ENCODE measurements at regions not wholly inside any gene's neighbourhood (a gene's known extent, or its start where the extent isn't known, plus 50 kb on each side); places are given as distances from the start of the nearest gene placed in this dataset.

DNA sequence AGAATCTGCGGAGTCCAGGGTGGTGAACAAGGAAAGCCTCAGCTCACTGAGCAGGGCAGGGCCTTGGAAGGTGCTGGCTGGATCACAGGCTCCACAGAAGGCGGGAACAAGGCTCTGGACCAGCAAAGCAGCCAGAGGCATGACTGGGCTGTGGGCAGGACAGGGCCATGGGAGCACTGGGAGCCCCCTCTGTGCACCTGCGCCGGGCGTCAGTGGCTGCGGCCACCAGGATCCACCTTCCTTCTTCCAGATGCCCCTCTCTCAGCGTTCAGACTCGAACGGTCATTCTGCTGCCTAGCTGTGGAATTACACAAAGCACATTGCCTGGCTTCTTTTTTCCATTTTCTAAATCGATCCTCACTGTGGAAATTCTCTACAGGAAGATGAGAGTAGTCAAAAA lies 621.2 kb downstream of the GALR1 start:
- TF ChIP-seq, protein P1, sequence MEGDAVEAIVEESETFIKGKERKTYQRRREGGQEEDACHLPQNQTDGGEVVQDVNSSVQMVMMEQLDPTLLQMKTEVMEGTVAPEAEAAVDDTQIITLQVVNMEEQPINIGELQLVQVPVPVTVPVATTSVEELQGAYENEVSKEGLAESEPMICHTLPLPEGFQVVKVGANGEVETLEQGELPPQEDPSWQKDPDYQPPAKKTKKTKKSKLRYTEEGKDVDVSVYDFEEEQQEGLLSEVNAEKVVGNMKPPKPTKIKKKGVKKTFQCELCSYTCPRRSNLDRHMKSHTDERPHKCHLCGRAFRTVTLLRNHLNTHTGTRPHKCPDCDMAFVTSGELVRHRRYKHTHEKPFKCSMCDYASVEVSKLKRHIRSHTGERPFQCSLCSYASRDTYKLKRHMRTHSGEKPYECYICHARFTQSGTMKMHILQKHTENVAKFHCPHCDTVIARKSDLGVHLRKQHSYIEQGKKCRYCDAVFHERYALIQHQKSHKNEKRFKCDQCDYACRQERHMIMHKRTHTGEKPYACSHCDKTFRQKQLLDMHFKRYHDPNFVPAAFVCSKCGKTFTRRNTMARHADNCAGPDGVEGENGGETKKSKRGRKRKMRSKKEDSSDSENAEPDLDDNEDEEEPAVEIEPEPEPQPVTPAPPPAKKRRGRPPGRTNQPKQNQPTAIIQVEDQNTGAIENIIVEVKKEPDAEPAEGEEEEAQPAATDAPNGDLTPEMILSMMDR (IDR thresholded peaks at IDR 0.05; ENCODE audit: low read depth, low read length): no peak
- H3K4me3 ChIP-seq (ENCODE audit: low read depth, low read length): no peak overlapping the region
- in situ Hi-C loops (cut with HindIII; ENCODE audit: low sequenced_read_pairs): no loop called here
- DNase-seq (ENCODE audit: low read depth, low spot score): no peak

- DNase-seq (ENCODE audit: low read depth, low spot score): no peak
- TF ChIP-seq, protein P1 (IDR thresholded peaks at IDR 0.05; ENCODE audit: low read depth, low read length): no peak
- no peak overlapping the region for H3K4me3 ChIP-seq (ENCODE audit: low read depth, low read length)
- in situ Hi-C loops (cut with HindIII; ENCODE audit: low sequenced_read_pairs): no loop called here
Measured at GRCh38 chr18:77872166-77872565, 622.5 kb downstream of the GALR1 start.

- TF ChIP-seq, protein P1 (IDR thresholded peaks at IDR 0.05; ENCODE audit: low read depth, low read length): no peak
- no peak overlapping the region for H3K4me3 ChIP-seq (ENCODE audit: low read depth, low read length)
- in situ Hi-C loops (cut with HindIII; ENCODE audit: low sequenced_read_pairs): no loop called here
- DNase-seq (ENCODE audit: low read depth, low spot score): no peak
Measured at GRCh38 chr18:77876319-77876865, 626.7 kb downstream of the GALR1 start.

GRCh38 chr18:77879829-77880228 lies 630.2 kb downstream of the GALR1 start:
- DNase-seq (ENCODE audit: low read depth, low spot score): no peak
- H3K4me3 ChIP-seq (ENCODE audit: low read depth, low read length): no peak overlapping the region
- in situ Hi-C loops (cut with HindIII; ENCODE audit: low sequenced_read_pairs): no loop called here
- TF ChIP-seq, protein P1 (IDR thresholded peaks at IDR 0.05; ENCODE audit: low read depth, low read length): no peak

GRCh38 chr18:77884454-77884853 lies 634.8 kb downstream of the GALR1 start:
- DNase-seq (ENCODE audit: low read depth, low spot score): no peak
- in situ Hi-C loops (cut with HindIII; ENCODE audit: low sequenced_read_pairs): no loop called here
- TF ChIP-seq, protein P1 (IDR thresholded peaks at IDR 0.05; ENCODE audit: low read depth, low read length): no peak
- no peak overlapping the region for H3K4me3 ChIP-seq (ENCODE audit: low read depth, low read length)

GRCh38 chr18:77894060-77894459 lies 644.4 kb downstream of the GALR1 start:
- H3K4me3 ChIP-seq (ENCODE audit: low read depth, low read length): no peak overlapping the region
- TF ChIP-seq, protein P1 (IDR thresholded peaks at IDR 0.05; ENCODE audit: low read depth, low read length): no peak
- in situ Hi-C loops (cut with HindIII; ENCODE audit: low sequenced_read_pairs): no loop called here
- DNase-seq (ENCODE audit: low read depth, low spot score): no peak

DNA sequence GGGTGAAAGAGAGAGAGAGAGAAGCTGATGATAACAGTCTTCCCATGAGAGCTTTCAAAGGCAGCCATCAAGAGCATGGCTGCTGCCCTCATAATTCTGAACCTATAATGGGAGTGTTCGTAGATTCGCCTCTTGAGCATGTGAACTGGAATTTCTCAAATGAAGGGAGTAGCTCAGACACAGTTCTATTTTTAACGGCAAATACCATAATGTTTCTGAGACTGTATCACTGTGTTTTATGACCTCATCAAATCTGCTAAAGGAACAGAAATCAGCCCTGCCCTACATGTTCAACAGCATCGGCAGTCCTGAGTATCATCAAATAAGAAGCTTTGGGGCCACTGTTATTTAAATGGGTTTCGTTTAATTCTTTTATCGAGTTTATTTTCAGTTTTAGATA lies 645.6 kb downstream of the GALR1 start:
- TF ChIP-seq, protein P1 (IDR thresholded peaks at IDR 0.05; ENCODE audit: low read depth, low read length): no peak
- no peak for DNase-seq (ENCODE audit: low read depth, low spot score)
- no peak overlapping the region for H3K4me3 ChIP-seq (ENCODE audit: low read depth, low read length)
- in situ Hi-C loops (cut with HindIII; ENCODE audit: low sequenced_read_pairs): no loop called here

Data from astrocyte of the spinal cord (primary cell).